Colonic mucosa (tissue), 4 donors: ENCODE measurements at regions not wholly inside any gene's neighbourhood (a gene's known extent, or its start where the extent isn't known, plus 50 kb on each side); places are given as distances from the start of the nearest gene placed in this dataset.

Source experiments
- DNase-seq: peaks from one replicate; pipeline ENCODE4 v3.0.0-alpha.2; 2020
- H3K27ac ChIP-seq: fragments of 200-600 bp; one replicate; pipeline ENCODE4 v1.8.0; 2021
- H3K27me3 ChIP-seq: fragments of 200-600 bp; one replicate; pipeline ENCODE4 v1.8.0; 2021
- H3K36me3 ChIP-seq: fragments of 200-600 bp; one replicate; pipeline ENCODE4 v1.8.0; 2021
- H3K4me1 ChIP-seq: fragments of 200-600 bp; one replicate; pipeline ENCODE4 v1.8.0; 2021; ENCODE audit warnings: mild to moderate bottlenecking
- H3K4me3 ChIP-seq: fragments of 200-600 bp; one replicate; pipeline ENCODE4 v1.8.0; 2021
- H3K9ac ChIP-seq, 2 donors: one replicate each; pipeline ENCODE4 v1.7.0; 2013; ENCODE audit warnings: control low read depth in 2 of 2, low read depth in 2 of 2, low read length in 2 of 2
- H3K9me3 ChIP-seq: fragments of 200-600 bp; one replicate; pipeline ENCODE4 v1.8.0; 2021
- CTCF ChIP-seq: fragments of 200-600 bp; IDR thresholded peaks from one replicate; pipeline ENCODE4 v1.8.0; 2022; ENCODE audit warnings: antibody characterized with exemption, mild to moderate bottlenecking
- intact Hi-C: fragments of 100-400 bp; cut with DNase I; formaldehyde crosslinking; loops from one replicate; pipeline ENCODE4 v1.14.1; 2022
- donor health status: healthy.
- donor health status: DM: no; HTN: no; CAD: no.
- donor health status: DM: no; HTN: no; CAD: no.

- no peak overlapping the region for H3K9ac ChIP-seq
- H3K27me3 ChIP-seq: no peaks in the 10 kb centered on the region
- DNase-seq: no peak
- no peaks in the 10 kb centered on the region for H3K9me3 ChIP-seq
- H3K27ac ChIP-seq: no peak overlapping the region
- no peak overlapping the region for H3K4me3 ChIP-seq
- no peaks in the 10 kb centered on the region for H3K36me3 ChIP-seq
- no peak for TF ChIP-seq CTCF
- intact Hi-C loops: no loop called here
- no peaks in the 10 kb centered on the region for H3K4me1 ChIP-seq
Observed at GRCh38 chr4:128707864-128708263, 101.6 kb upstream of the JADE1 start.

GRCh38 chr4:128703948-128704347, 105.6 kb upstream of the JADE1 start:
- no peaks in the 10 kb centered on the region for H3K9me3 ChIP-seq

GRCh38 chr4:128700659-128701350, 108.7 kb upstream of the JADE1 start:
- DNase-seq: no peak
- intact Hi-C loops: no loop called here
- Histone ChIP-seq H3K4me3 (no peak overlapping the region), H3K27me3 (no peaks in the 10 kb centered on the region), H3K27ac (no peak overlapping the region), H3K9ac (no peak overlapping the region), H3K4me1 (no peaks in the 10 kb centered on the region), H3K9me3 (no peaks in the 10 kb centered on the region), H3K36me3 (no peaks in the 10 kb centered on the region)
- TF ChIP-seq CTCF: no peak

More at GRCh38 chr4:128703948-128704347, 105.6 kb upstream of the JADE1 start:
- H3K4me1 ChIP-seq: no peaks in the 10 kb centered on the region
- intact Hi-C loops: no loop called here
- H3K27me3 ChIP-seq: no peaks in the 10 kb centered on the region
- DNase-seq: no peak
- H3K36me3 ChIP-seq: no peaks in the 10 kb centered on the region
- H3K9ac ChIP-seq: no peak overlapping the region
- H3K27ac ChIP-seq: no peak overlapping the region
- no peak for TF ChIP-seq CTCF
- H3K4me3 ChIP-seq: no peak overlapping the region

- Histone ChIP-seq H3K27me3 (no peaks in the 10 kb centered on the region), H3K9me3 (no peaks in the 10 kb centered on the region), H3K9ac (no peak overlapping the region), H3K27ac (no peak overlapping the region), H3K36me3 (no peaks in the 10 kb centered on the region), H3K4me1 (no peaks in the 10 kb centered on the region), H3K4me3 (no peak overlapping the region)
- intact Hi-C loops: no loop called here
- no peak for TF ChIP-seq CTCF
- DNase-seq: no peak
Observed at GRCh38 chr4:128698386-128698785, 111.1 kb upstream of the JADE1 start.

- H3K9ac ChIP-seq: no peak overlapping the region
- H3K27me3 ChIP-seq: no peaks in the 10 kb centered on the region
- H3K4me1 ChIP-seq: no peaks in the 10 kb centered on the region
- H3K9me3 ChIP-seq: no peaks in the 10 kb centered on the region
- no peak overlapping the region for H3K27ac ChIP-seq
- no peak for TF ChIP-seq CTCF
- intact Hi-C loops: no loop called here
- no peaks in the 10 kb centered on the region for H3K36me3 ChIP-seq
- no peak for DNase-seq
- H3K4me3 ChIP-seq: no peak overlapping the region
Observed at GRCh38 chr4:128697323-128697722, 112.2 kb upstream of the JADE1 start.
